SK-N-SH treated with all-trans-retinoic acid at 6 μM for 48 hours (cell line): ENCODE measurements at regions not wholly inside any gene's neighbourhood (a gene's known extent, or its start where the extent isn't known, plus 50 kb on each side); places are given as distances from the start of the nearest gene placed in this dataset.

Source experiments
- ARNTL ChIP-seq: fragments of 450-650 bp; formaldehyde crosslinking; IDR thresholded peaks from 2 replicates; pipeline ENCODE4 v1.5.0; 2020; ENCODE audit warnings: low read depth, mild to moderate bottlenecking, moderate library complexity, borderline replicate concordance
- CSDC2 ChIP-seq: fragments of 250-450 bp; sonication (Bioruptor Pico); IDR thresholded peaks from 2 replicates; pipeline ENCODE4 v1.5.0; 2020; ENCODE audit warnings: mild to moderate bottlenecking, moderate library complexity
- RARB ChIP-seq: fragments of 250-450 bp; sonication (Bioruptor Pico); IDR thresholded peaks from 2 replicates; pipeline ENCODE4 v1.8.0; 2021; ENCODE audit warnings: mild to moderate bottlenecking, moderate library complexity
- TCF4 ChIP-seq: fragments of 250-450 bp; sonication (Bioruptor Pico); IDR thresholded peaks from 2 replicates; pipeline ENCODE4 v1.8.0; 2021; ENCODE audit warnings: mild to moderate bottlenecking, moderate library complexity, borderline replicate concordance
- ZC3H10 ChIP-seq: fragments of 250-450 bp; sonication (Bioruptor Pico); IDR thresholded peaks from 2 replicates; pipeline ENCODE4 v1.5.1; 2021; ENCODE audit warnings: mild to moderate bottlenecking, moderate library complexity
- ZFP30 ChIP-seq: fragments of 450-650 bp; formaldehyde crosslinking; IDR thresholded peaks from 2 replicates; pipeline ENCODE4 v1.5.0; 2022; ENCODE audit warnings: mild to moderate bottlenecking, moderate library complexity
- TF ChIP-seq, protein P1 (sequence below): fragments of 250-450 bp; sonication (Bioruptor Pico); IDR thresholded peaks from 2 replicates; pipeline ENCODE4 v1.8.0; 2020; ENCODE audit warnings: mild to moderate bottlenecking, moderate library complexity, borderline replicate concordance
- TF ChIP-seq, protein P2 (sequence below): fragments of 250-450 bp; sonication (Bioruptor Pico); IDR thresholded peaks from 2 replicates; pipeline ENCODE4 v1.8.0; 2021; ENCODE audit warnings: low read depth, mild to moderate bottlenecking, moderate library complexity, borderline replicate concordance

DNA sequence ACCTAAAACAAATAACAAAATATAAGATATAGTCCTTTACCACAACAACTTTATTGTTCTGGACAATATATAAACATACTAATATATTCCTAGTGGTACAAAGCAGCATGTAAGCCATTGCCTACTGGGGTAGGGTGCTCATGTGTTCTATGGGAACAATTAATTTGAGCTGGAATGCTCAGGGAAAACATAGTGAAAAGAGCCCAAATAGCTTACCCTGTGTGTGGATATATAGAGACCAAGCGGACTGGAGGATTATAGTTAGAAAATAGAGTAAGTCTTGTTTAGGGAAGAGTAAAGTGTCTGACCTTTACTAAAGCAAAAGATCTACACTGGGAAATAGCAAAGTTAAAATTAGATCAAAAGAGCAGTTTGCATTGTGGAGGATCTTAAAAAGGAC, 64.8 kb downstream of the MAD2L1 start:
- TF ChIP-seq, protein P1, sequence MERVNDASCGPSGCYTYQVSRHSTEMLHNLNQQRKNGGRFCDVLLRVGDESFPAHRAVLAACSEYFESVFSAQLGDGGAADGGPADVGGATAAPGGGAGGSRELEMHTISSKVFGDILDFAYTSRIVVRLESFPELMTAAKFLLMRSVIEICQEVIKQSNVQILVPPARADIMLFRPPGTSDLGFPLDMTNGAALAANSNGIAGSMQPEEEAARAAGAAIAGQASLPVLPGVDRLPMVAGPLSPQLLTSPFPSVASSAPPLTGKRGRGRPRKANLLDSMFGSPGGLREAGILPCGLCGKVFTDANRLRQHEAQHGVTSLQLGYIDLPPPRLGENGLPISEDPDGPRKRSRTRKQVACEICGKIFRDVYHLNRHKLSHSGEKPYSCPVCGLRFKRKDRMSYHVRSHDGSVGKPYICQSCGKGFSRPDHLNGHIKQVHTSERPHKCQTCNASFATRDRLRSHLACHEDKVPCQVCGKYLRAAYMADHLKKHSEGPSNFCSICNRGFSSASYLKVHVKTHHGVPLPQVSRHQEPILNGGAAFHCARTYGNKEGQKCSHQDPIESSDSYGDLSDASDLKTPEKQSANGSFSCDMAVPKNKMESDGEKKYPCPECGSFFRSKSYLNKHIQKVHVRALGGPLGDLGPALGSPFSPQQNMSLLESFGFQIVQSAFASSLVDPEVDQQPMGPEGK = no peak
- no peak for TF ChIP-seq ZC3H10
- no peak for TF ChIP-seq ARNTL (CRISPR knock-in tag)
- no peak for TF ChIP-seq ZFP30
- TF ChIP-seq RARB (CRISPR knock-in tag) = no peak
- no peak for TF ChIP-seq TCF4
- TF ChIP-seq, protein P2, sequence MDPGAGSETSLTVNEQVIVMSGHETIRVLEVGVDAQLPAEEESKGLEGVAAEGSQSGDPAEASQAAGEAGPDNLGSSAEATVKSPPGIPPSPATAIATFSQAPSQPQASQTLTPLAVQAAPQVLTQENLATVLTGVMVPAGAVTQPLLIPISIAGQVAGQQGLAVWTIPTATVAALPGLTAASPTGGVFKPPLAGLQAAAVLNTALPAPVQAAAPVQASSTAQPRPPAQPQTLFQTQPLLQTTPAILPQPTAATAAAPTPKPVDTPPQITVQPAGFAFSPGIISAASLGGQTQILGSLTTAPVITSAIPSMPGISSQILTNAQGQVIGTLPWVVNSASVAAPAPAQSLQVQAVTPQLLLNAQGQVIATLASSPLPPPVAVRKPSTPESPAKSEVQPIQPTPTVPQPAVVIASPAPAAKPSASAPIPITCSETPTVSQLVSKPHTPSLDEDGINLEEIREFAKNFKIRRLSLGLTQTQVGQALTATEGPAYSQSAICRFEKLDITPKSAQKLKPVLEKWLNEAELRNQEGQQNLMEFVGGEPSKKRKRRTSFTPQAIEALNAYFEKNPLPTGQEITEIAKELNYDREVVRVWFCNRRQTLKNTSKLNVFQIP (CRISPR knock-in tag) = no peak
- no peak for TF ChIP-seq CSDC2
